NCI-H2029 (cell line): ENCODE measurements at regions not wholly inside any gene's neighbourhood (a gene's known extent, or its start where the extent isn't known, plus 50 kb on each side); places are given as distances from the start of the nearest gene placed in this dataset.
"Not testable (repeated sequence)": the region's sequence is repeated elsewhere in the genome, so short reads cannot be mapped to it uniquely, and the experiment has no call there.

Experiments
- DNase-seq: peaks from one replicate; lab custom pipeline; 2025; lab: John Stamatoyannopoulos, UW

- no peak for DNase-seq
Measured at GRCh38 chr16:60810250-60810649, 1226.0 kb downstream of the CDH8 start.

- DNase-seq = no peak
Measured at GRCh38 chr16:60792437-60792836, 1243.8 kb downstream of the CDH8 start.

GRCh38 chr16:60788631-60789030, 1247.6 kb downstream of the CDH8 start:
- DNase-seq = no peak

GRCh38 chr16:60776281-60776680, 1260.0 kb downstream of the CDH8 start:
- DNase-seq = no peak

GRCh38 chr16:60771138-60771537, 1265.1 kb downstream of the CDH8 start:
- no peak for DNase-seq

GRCh38 chr16:60770384-60770783, 1265.9 kb downstream of the CDH8 start:
- DNase-seq = not testable (repeated sequence)

- DNase-seq = no peak
Measured at GRCh38 chr16:60763869-60764268, 1272.4 kb downstream of the CDH8 start.

GRCh38 chr16:60755907-60756306, 1280.3 kb downstream of the CDH8 start:
- DNase-seq = no peak

- DNase-seq = no peak
Measured at GRCh38 chr16:60748366-60748765, 1287.9 kb downstream of the CDH8 start.

- no peak for DNase-seq
Measured at GRCh38 chr16:60744198-60744597, 1292.0 kb downstream of the CDH8 start.

- DNase-seq = no peak
Measured at GRCh38 chr16:60741810-60742209, 1294.4 kb downstream of the CDH8 start.

GRCh38 chr16:60739737-60740683, 1296.2 kb downstream of the CDH8 start:
- DNase-seq = no peak

GRCh38 chr16:60731329-60732050, 1304.7 kb downstream of the CDH8 start:
- DNase-seq = no peak

GRCh38 chr16:60729051-60729450, 1307.2 kb downstream of the CDH8 start:
- no peak for DNase-seq

GRCh38 chr16:60727851-60728250, 1308.4 kb downstream of the CDH8 start:
- no peak for DNase-seq

- DNase-seq = no peak
Measured at GRCh38 chr16:60720060-60720459, 1316.2 kb downstream of the CDH8 start.

GRCh38 chr16:60717808-60718207, 1318.4 kb downstream of the CDH8 start:
- no peak for DNase-seq

- no peak for DNase-seq
Measured at GRCh38 chr16:60712144-60712543, 1324.1 kb downstream of the CDH8 start.

- no peak for DNase-seq
Measured at GRCh38 chr16:60704726-60705125, 1331.5 kb downstream of the CDH8 start.

GRCh38 chr16:60703096-60703495, 1333.1 kb downstream of the CDH8 start:
- DNase-seq = no peak

GRCh38 chr16:60686824-60687223, 1349.4 kb downstream of the CDH8 start:
- no peak for DNase-seq

- DNase-seq = no peak
Measured at GRCh38 chr16:60684002-60684401, 1352.2 kb downstream of the CDH8 start.

- DNase-seq = no peak
Measured at GRCh38 chr16:60682219-60682618, 1354.0 kb downstream of the CDH8 start.
